Aorta (tissue), 5 donors: ENCODE measurements at regions not wholly inside any gene's neighbourhood (a gene's known extent, or its start where the extent isn't known, plus 50 kb on each side); places are given as distances from the start of the nearest gene placed in this dataset.
"Not testable (repeated sequence)": the region's sequence is repeated elsewhere in the genome, so short reads cannot be mapped to it uniquely, and the experiment has no call there.

Source experiments
- ATAC-seq: fragments of 200-7000 bp; cut with Tn5 transposase; one replicate; pipeline ENCODE4 v1.9.1; 2022; ENCODE audit warnings: moderate library complexity; ENCODE audit not compliant: low FRiP score
- DNase-seq, 2 donors: peaks; one replicate each; pipeline ENCODE4 v3.0.0-alpha.2; 2020
- H3K27ac ChIP-seq, 2 donors: one replicate each; pipeline ENCODE4 v1.5.1; 2013; ENCODE audit warnings: low read length in 2 of 2, mild to moderate bottlenecking in 2 of 2, moderate library complexity in 2 of 2, control low read depth in 1 of 2, inconsistent platforms in 1 of 2, low read depth in 1 of 2
- H3K27me3 ChIP-seq, 2 donors: one replicate each; pipeline ENCODE4 v1.6.1; 2013; ENCODE audit warnings: control low read depth in 1 of 2, low read length in 1 of 2, mild to moderate bottlenecking in 1 of 2, moderate library complexity in 1 of 2; ENCODE audit not compliant: insufficient read depth in 2 of 2, control insufficient read depth in 1 of 2
- H3K36me3 ChIP-seq, 2 donors: one replicate each; pipeline ENCODE4 v1.6.1; 2013; ENCODE audit warnings: control low read depth in 1 of 2, low read length in 1 of 2, mild to moderate bottlenecking in 1 of 2; ENCODE audit not compliant: insufficient read depth in 2 of 2, control insufficient read depth in 1 of 2
- H3K4me1 ChIP-seq, 2 donors: one replicate each; pipeline ENCODE4 v1.6.1; 2013; ENCODE audit warnings: low read length in 2 of 2, control low read depth in 1 of 2, mild to moderate bottlenecking in 1 of 2, moderate library complexity in 1 of 2; ENCODE audit not compliant: insufficient read depth in 2 of 2, control insufficient read depth in 1 of 2
- H3K4me3 ChIP-seq, 2 donors: one replicate each; pipeline ENCODE4 v1.5.1; 2013; ENCODE audit warnings: low read length in 2 of 2, control low read depth in 1 of 2, mild to moderate bottlenecking in 1 of 2
- H3K9me3 ChIP-seq: one replicate; pipeline ENCODE4 v1.6.1; 2013; ENCODE audit warnings: mild to moderate bottlenecking, low read length; ENCODE audit not compliant: control insufficient read depth
- WGBS, 2 donors: extraction: QIAGEN DNeasy Blood & Tissue Kit; methylation state at CpG; one replicate each; pipeline ENCODE4 v1.1.7; 2013; 5-methylcytosine and 5-hydroxymethylcytosine counted together
- intact Hi-C, 2 donors: fragments of 100-400 bp; cut with DNase I; formaldehyde crosslinking; loops; one replicate each; pipeline versions ENCODE4 v1.14.2 to v1.15.0; 2022
- donor health status: healthy with polysubstance abuse.
- donor health status: Bipolar disorder and iron deficiency.
- donor health status: DM: no; HTN: no; CAD: no.
- donor health status: DM: no; HTN: no; CAD: no.
- donor health status: DM: yes; HTN: yes; CAD: no.

- H3K4me1 ChIP-seq, H3K27ac ChIP-seq, intact Hi-C loops, H3K36me3 ChIP-seq, ATAC-seq, H3K27me3 ChIP-seq, DNase-seq, H3K9me3 ChIP-seq, H3K4me3 ChIP-seq: not testable (repeated sequence)
- 60 to 85% methylated on average over 1 of the region's 1 CpG for WGBS, 2 donors
Observed at GRCh38 chrX:140402131-140402530, 102.7 kb downstream of the SOX3 start.

- H3K4me3 ChIP-seq, DNase-seq: not testable (repeated sequence)
Observed at GRCh38 chrX:140396326-140396725, 108.5 kb downstream of the SOX3 start.

GRCh38 chrX:140393507-140393906, 111.4 kb downstream of the SOX3 start:
- H3K4me3 ChIP-seq = no peak overlapping the region
- no peaks in the 10 kb centered on the region for H3K36me3 ChIP-seq
- intact Hi-C loops = no loop called here
- no peaks in the 10 kb centered on the region for H3K9me3 ChIP-seq
- DNase-seq (no peak), ATAC-seq (no peak)
- H3K27ac ChIP-seq = no peak overlapping the region
- H3K4me1 ChIP-seq = no peaks in the 10 kb centered on the region
- H3K27me3 ChIP-seq = no peaks in the 10 kb centered on the region

More at GRCh38 chrX:140396326-140396725, 108.5 kb downstream of the SOX3 start:
- H3K27ac ChIP-seq, H3K4me1 ChIP-seq, ATAC-seq, H3K9me3 ChIP-seq, H3K27me3 ChIP-seq, intact Hi-C loops, H3K36me3 ChIP-seq: not testable (repeated sequence)

- H3K9me3 ChIP-seq = no peaks in the 10 kb centered on the region
- H3K27me3 ChIP-seq = no peaks in the 10 kb centered on the region
- 23 to 27% methylated on average over 3 of the region's 3 CpGs for WGBS, 2 donors
- ATAC-seq = no peak
- DNase-seq = no peak
- no peak overlapping the region for H3K4me3 ChIP-seq
- H3K27ac ChIP-seq = no peak overlapping the region
- intact Hi-C loops = no loop called here
- H3K4me1 ChIP-seq = no peaks in the 10 kb centered on the region
- H3K36me3 ChIP-seq = no peaks in the 10 kb centered on the region
Observed at GRCh38 chrX:140391313-140391712, 113.6 kb downstream of the SOX3 start.

GRCh38 chrX:140389331-140389730, 115.5 kb downstream of the SOX3 start:
- no peak for ATAC-seq
- WGBS, 2 donors = 39 to 46% methylated on average over 3 of the region's 3 CpGs
- no peak overlapping the region for H3K27ac ChIP-seq
- DNase-seq = no peak
- no peaks in the 10 kb centered on the region for H3K27me3 ChIP-seq
- no peaks in the 10 kb centered on the region for H3K9me3 ChIP-seq
- intact Hi-C loops = no loop called here
- H3K4me1 ChIP-seq = no peaks in the 10 kb centered on the region
- no peaks in the 10 kb centered on the region for H3K36me3 ChIP-seq
- H3K4me3 ChIP-seq = no peak overlapping the region

- no peak overlapping the region for H3K4me3 ChIP-seq
- 65 to 76% methylated on average over 4 of the region's 4 CpGs for WGBS, 2 donors
- no peak overlapping the region for H3K27ac ChIP-seq
- no peaks in the 10 kb centered on the region for H3K9me3 ChIP-seq
- H3K27me3 ChIP-seq = no peaks in the 10 kb centered on the region
- ATAC-seq (no peak), DNase-seq (no peak)
- intact Hi-C loops = no loop called here
- H3K4me1 ChIP-seq = no peaks in the 10 kb centered on the region
- no peaks in the 10 kb centered on the region for H3K36me3 ChIP-seq
Observed at GRCh38 chrX:140362861-140363260, 142.0 kb downstream of the SOX3 start.

GRCh38 chrX:140360924-140361323, 143.9 kb downstream of the SOX3 start:
- ATAC-seq (no peak), DNase-seq (no peak)
- H3K27me3 ChIP-seq = no peaks in the 10 kb centered on the region
- no peaks in the 10 kb centered on the region for H3K4me1 ChIP-seq
- H3K27ac ChIP-seq = no peak overlapping the region
- WGBS, 2 donors = 23 to 28% methylated on average over 3 of the region's 3 CpGs
- no peaks in the 10 kb centered on the region for H3K36me3 ChIP-seq
- no peak overlapping the region for H3K4me3 ChIP-seq
- intact Hi-C loops = no loop called here
- H3K9me3 ChIP-seq = no peaks in the 10 kb centered on the region

GRCh38 chrX:140360284-140360683, 144.6 kb downstream of the SOX3 start:
- Histone ChIP-seq H3K27me3 (no peaks in the 10 kb centered on the region), H3K4me3 (no peak overlapping the region), H3K4me1 (no peaks in the 10 kb centered on the region), H3K27ac (no peak overlapping the region), H3K9me3 (no peaks in the 10 kb centered on the region), H3K36me3 (no peaks in the 10 kb centered on the region)
- WGBS, 2 donors = 44 to 50% methylated on average over 5 of the region's 5 CpGs
- ATAC-seq = no peak
- no peak for DNase-seq
- intact Hi-C loops = no loop called here

GRCh38 chrX:140355922-140356321, 148.9 kb downstream of the SOX3 start:
- no peaks in the 10 kb centered on the region for H3K4me1 ChIP-seq
- H3K4me3 ChIP-seq = no peak overlapping the region
- H3K36me3 ChIP-seq = no peaks in the 10 kb centered on the region
- DNase-seq (no peak), ATAC-seq (no peak)
- no peak overlapping the region for H3K27ac ChIP-seq
- no peaks in the 10 kb centered on the region for H3K27me3 ChIP-seq
- H3K9me3 ChIP-seq = no peaks in the 10 kb centered on the region
- intact Hi-C loops = no loop called here
- 46 to 58% methylated on average over 9 of the region's 9 CpGs for WGBS, 2 donors
